H9 (cell line): ENCODE measurements at regions not wholly inside any gene's neighbourhood (a gene's known extent, or its start where the extent isn't known, plus 50 kb on each side); places are given as distances from the start of the nearest gene placed in this dataset.

Experiments used
- DNase-seq: peaks from one replicate; pipeline ENCODE4 v3.0.0-alpha.2; 2017
- H2AFZ ChIP-seq: one replicate; pipeline ENCODE4 v1.6.1; 2013; ENCODE audit warnings: mild to moderate bottlenecking, low read length, control low read depth, moderate library complexity
- H2AK5ac ChIP-seq: 2 replicates; pipeline ENCODE4 v1.6.1; 2013; ENCODE audit warnings: low read length, control low read depth, mixed read lengths; ENCODE audit not compliant: insufficient read length
- H2BK120ac ChIP-seq: one replicate; pipeline ENCODE4 v1.6.1; 2013; ENCODE audit warnings: low read depth, mild to moderate bottlenecking, low read length, control low read depth, inconsistent platforms; ENCODE audit not compliant: poor library complexity, severe bottlenecking
- H2BK12ac ChIP-seq: 2 replicates; pipeline ENCODE4 v1.6.1; 2013; ENCODE audit warnings: low read length, control low read depth, mixed read lengths, low read depth; ENCODE audit not compliant: insufficient read length
- H2BK15ac ChIP-seq: 2 replicates; pipeline ENCODE4 v1.6.1; 2013; ENCODE audit warnings: low read depth, low read length, control low read depth
- H2BK20ac ChIP-seq: one replicate; pipeline ENCODE4 v1.6.1; 2013; ENCODE audit warnings: low read depth, mild to moderate bottlenecking, low read length, control low read depth, inconsistent platforms; ENCODE audit not compliant: poor library complexity, severe bottlenecking
- H2BK5ac ChIP-seq: 2 replicates; pipeline ENCODE4 v1.6.1; 2013; ENCODE audit warnings: low read length, control low read depth, mixed read lengths; ENCODE audit not compliant: insufficient read length
- H3K14ac ChIP-seq: 2 replicates; pipeline ENCODE4 v1.6.1; 2013; ENCODE audit warnings: low read length, control low read depth; ENCODE audit not compliant: insufficient read depth
- H3K18ac ChIP-seq: 2 replicates; pipeline ENCODE4 v1.6.1; 2013; ENCODE audit warnings: low read depth, mild to moderate bottlenecking, mixed read lengths, low read length, control low read depth; ENCODE audit not compliant: insufficient read length
- H3K23ac ChIP-seq: 2 replicates; pipeline ENCODE4 v1.6.1; 2013; ENCODE audit warnings: low read length, control low read depth, mixed read lengths, low read depth; ENCODE audit not compliant: insufficient read length
- H3K23me2 ChIP-seq: 2 replicates; pipeline ENCODE4 v1.6.1; 2013; ENCODE audit warnings: low read depth, mild to moderate bottlenecking, mixed read lengths, low read length, control low read depth; ENCODE audit not compliant: insufficient read length, poor library complexity, severe bottlenecking
- H3K27ac ChIP-seq: 2 replicates; pipeline ENCODE4 v1.5.1; 2013; ENCODE audit warnings: low read length, control low read depth, mixed read lengths, low read depth; ENCODE audit not compliant: insufficient read length
- H3K27me3 ChIP-seq: 2 replicates; pipeline ENCODE4 v1.6.1; 2013; ENCODE audit warnings: low read length, control low read depth, inconsistent platforms; ENCODE audit not compliant: insufficient read depth
- H3K4ac ChIP-seq: 2 replicates; pipeline ENCODE4 v1.6.1; 2013; ENCODE audit warnings: low read depth, mild to moderate bottlenecking, control low read depth, inconsistent platforms, low read length, moderate library complexity
- H3K4me1 ChIP-seq: 2 replicates; pipeline ENCODE4 v1.6.1; 2013; ENCODE audit warnings: low read length, control low read depth, inconsistent platforms; ENCODE audit not compliant: insufficient read depth
- H3K4me2 ChIP-seq: 2 replicates; pipeline ENCODE4 v1.6.1; 2013; ENCODE audit warnings: low read length, control low read depth, mixed read lengths; ENCODE audit not compliant: insufficient read length, insufficient read depth
- H3K56ac ChIP-seq: 2 replicates; pipeline ENCODE4 v1.6.1; 2013; ENCODE audit warnings: low read depth, mild to moderate bottlenecking, mixed read lengths, low read length, control low read depth; ENCODE audit not compliant: insufficient read length
- H3K79me1 ChIP-seq: 2 replicates; pipeline ENCODE4 v1.6.1; 2013; ENCODE audit warnings: low read depth, mild to moderate bottlenecking, moderate library complexity, low read length, control low read depth, inconsistent platforms; ENCODE audit not compliant: insufficient read depth, poor library complexity, severe bottlenecking
- H3K79me2 ChIP-seq: 2 replicates; pipeline ENCODE4 v1.6.1; 2013; ENCODE audit warnings: low read length, control low read depth, inconsistent platforms; ENCODE audit not compliant: insufficient read depth
- H3K9ac ChIP-seq: 2 replicates; pipeline ENCODE4 v1.6.1; 2013; ENCODE audit warnings: low read length, control low read depth, mixed read lengths; ENCODE audit not compliant: insufficient read length; ENCODE audit errors: extremely low read depth
- H3K9me3 ChIP-seq: one replicate; pipeline ENCODE4 v1.6.1; 2013; ENCODE audit warnings: low read depth, low read length, inconsistent platforms; ENCODE audit not compliant: control insufficient read depth
- H3T11ph ChIP-seq: one replicate; pipeline ENCODE4 v1.6.1; 2013; ENCODE audit warnings: mild to moderate bottlenecking, low read length, control low read depth, inconsistent platforms
- H4K20me1 ChIP-seq: one replicate; pipeline ENCODE4 v1.6.1; 2013; ENCODE audit not compliant: control insufficient read depth, insufficient read length, insufficient read depth
- H4K5ac ChIP-seq: 2 replicates; pipeline ENCODE4 v1.6.1; 2013; ENCODE audit warnings: low read depth, mild to moderate bottlenecking, mixed read lengths, low read length, control low read depth; ENCODE audit not compliant: insufficient read length
- H4K8ac ChIP-seq: replicated peaks from 2 replicates; pipeline ENCODE4 v1.6.1; 2013; ENCODE audit warnings: low read length, control low read depth, mixed read lengths, low read depth; ENCODE audit not compliant: insufficient read length
- H4K91ac ChIP-seq: 2 replicates; pipeline ENCODE4 v1.6.1; 2013; ENCODE audit warnings: low read depth, mild to moderate bottlenecking, moderate library complexity, mixed read lengths, low read length, control low read depth; ENCODE audit not compliant: insufficient read length
- H3K27ac Mint-ChIP-seq, 3 experiments: 2 replicates in 2 of 3; 3 replicates in 1 of 3; pipeline ENCODE4 v1.8.0; 2020 to 2021; ENCODE audit warnings: mixed read lengths in 3 of 3, mild to moderate bottlenecking in 1 of 3, moderate library complexity in 1 of 3
- H3K27me3 Mint-ChIP-seq: 2 replicates; pipeline ENCODE4 v1.8.0; 2021; ENCODE audit warnings: low read depth, mild to moderate bottlenecking, moderate library complexity, mixed read lengths
- H3K36me3 Mint-ChIP-seq, 3 experiments: 2 replicates in 2 of 3; 3 replicates in 1 of 3; pipeline ENCODE4 v1.8.0; 2020 to 2021; ENCODE audit warnings: low read depth in 3 of 3, mixed read lengths in 3 of 3; ENCODE audit not compliant: insufficient read depth in 1 of 3
- H3K4me1 Mint-ChIP-seq, 2 experiments: 2 replicates each; pipeline ENCODE4 v1.8.0; 2020; ENCODE audit warnings: mixed read lengths in 2 of 2
- H3K4me3 Mint-ChIP-seq, 2 experiments: 2 replicates in 1 of 2; 3 replicates in 1 of 2; pipeline ENCODE4 v1.8.0; 2020 to 2021; ENCODE audit warnings: mild to moderate bottlenecking in 2 of 2, mixed read lengths in 2 of 2, moderate library complexity in 1 of 2
- H3K9me3 Mint-ChIP-seq, 2 experiments: 2 replicates in 1 of 2; 3 replicates in 1 of 2; pipeline ENCODE4 v1.8.0; 2020; ENCODE audit warnings: mild to moderate bottlenecking in 2 of 2, mixed read lengths in 2 of 2, moderate library complexity in 1 of 2
- WGBS: extraction: QIAGEN DNeasy Blood & Tissue Kit; methylation state at CpG from one replicate; pipeline ENCODE4 v1.1.7; 2013; ENCODE audit warnings: missing lambda C conversion rate, low lambda C conversion rate, mixed read lengths; ENCODE audit not compliant: insufficient read length; ENCODE audit errors: extremely low coverage; 5-methylcytosine and 5-hydroxymethylcytosine counted together
- TF ChIP-seq, protein P1 (sequence below): fragments of 200-600 bp; sonication (generic); conservative IDR thresholded peaks from 3 replicates; pipeline ENCODE4 v1.8.0; 2021; ENCODE audit warnings: antibody characterized with exemption, mild to moderate bottlenecking

DNA sequence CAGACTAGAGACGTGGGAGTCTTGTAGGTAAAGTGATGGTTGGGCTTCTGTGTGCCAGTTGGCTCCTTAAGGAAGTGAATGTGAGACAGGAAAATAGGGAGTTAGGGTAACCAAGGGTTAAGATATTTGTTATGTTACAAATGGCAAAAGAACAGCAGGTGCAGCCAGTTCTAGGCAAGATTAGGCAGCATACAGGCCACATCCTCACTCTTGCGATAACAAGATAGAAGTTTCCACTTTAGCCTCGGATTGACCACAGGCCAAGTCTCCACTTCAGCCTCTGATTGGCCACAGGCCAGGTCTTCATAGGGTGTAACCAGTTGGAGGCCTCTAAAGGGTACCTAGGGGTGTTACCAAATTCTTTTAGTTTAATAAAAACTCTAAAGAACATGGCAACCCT is 54.6 kb upstream of the ABCA1 start:
- no peak overlapping the region for H4K91ac ChIP-seq
- no peaks in the 10 kb centered on the region for H3K23me2 ChIP-seq
- no peak overlapping the region for H3K9ac ChIP-seq
- no peak overlapping the region for H3K56ac ChIP-seq
- H3K27me3 Mint-ChIP-seq = peaks cover 2% of the 10 kb centered on the region; the same call in 1 of the 2 replicates
- H3K79me1 ChIP-seq = no peaks in the 10 kb centered on the region
- no peak overlapping the region for H3K23ac ChIP-seq
- no peak overlapping the region for H2AK5ac ChIP-seq
- no peak overlapping the region for H2AFZ ChIP-seq
- no peak overlapping the region for H3K4me3 Mint-ChIP-seq
- no peak for DNase-seq
- no peak overlapping the region for H3K27ac Mint-ChIP-seq
- no peaks in the 10 kb centered on the region for H3K79me2 ChIP-seq
- H2BK15ac ChIP-seq = no peak overlapping the region
- no peak overlapping the region for H4K5ac ChIP-seq
- no peak overlapping the region for H3K14ac ChIP-seq
- no peaks in the 10 kb centered on the region for H3K27me3 ChIP-seq
- H3K4ac ChIP-seq = no peak overlapping the region
- H3T11ph ChIP-seq = no peak overlapping the region
- H2BK5ac ChIP-seq = no peak overlapping the region
- H3K4me2 ChIP-seq = no peak overlapping the region
- no peak overlapping the region for H2BK12ac ChIP-seq
- no peaks in the 10 kb centered on the region for H4K20me1 ChIP-seq
- peaks cover 6 to 25% of the 10 kb centered on the region in 2 experiments for H3K4me1 Mint-ChIP-seq
- no peaks in the 10 kb centered on the region for H3K4me1 ChIP-seq
- no peak overlapping the region for H4K8ac ChIP-seq
- H3K27ac ChIP-seq = no peak overlapping the region
- H2BK20ac ChIP-seq = no peak overlapping the region
- H3K36me3 Mint-ChIP-seq = 0 out of 7 replicates have a peak, but pooled peaks cover 0 to 1% (median 0%) of the 10 kb centered on the region in 3 experiments
- H3K9me3 Mint-ChIP-seq = peaks cover 4 to 6% of the 10 kb centered on the region in 2 experiments; a peak in 2 of 5 replicates
- TF ChIP-seq, protein P1, sequence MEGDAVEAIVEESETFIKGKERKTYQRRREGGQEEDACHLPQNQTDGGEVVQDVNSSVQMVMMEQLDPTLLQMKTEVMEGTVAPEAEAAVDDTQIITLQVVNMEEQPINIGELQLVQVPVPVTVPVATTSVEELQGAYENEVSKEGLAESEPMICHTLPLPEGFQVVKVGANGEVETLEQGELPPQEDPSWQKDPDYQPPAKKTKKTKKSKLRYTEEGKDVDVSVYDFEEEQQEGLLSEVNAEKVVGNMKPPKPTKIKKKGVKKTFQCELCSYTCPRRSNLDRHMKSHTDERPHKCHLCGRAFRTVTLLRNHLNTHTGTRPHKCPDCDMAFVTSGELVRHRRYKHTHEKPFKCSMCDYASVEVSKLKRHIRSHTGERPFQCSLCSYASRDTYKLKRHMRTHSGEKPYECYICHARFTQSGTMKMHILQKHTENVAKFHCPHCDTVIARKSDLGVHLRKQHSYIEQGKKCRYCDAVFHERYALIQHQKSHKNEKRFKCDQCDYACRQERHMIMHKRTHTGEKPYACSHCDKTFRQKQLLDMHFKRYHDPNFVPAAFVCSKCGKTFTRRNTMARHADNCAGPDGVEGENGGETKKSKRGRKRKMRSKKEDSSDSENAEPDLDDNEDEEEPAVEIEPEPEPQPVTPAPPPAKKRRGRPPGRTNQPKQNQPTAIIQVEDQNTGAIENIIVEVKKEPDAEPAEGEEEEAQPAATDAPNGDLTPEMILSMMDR = no peak
- no peak overlapping the region for H2BK120ac ChIP-seq
- H3K18ac ChIP-seq = no peak overlapping the region
- no CpG with 5 or more reads among the region's 3 CpGs for WGBS
- H3K9me3 ChIP-seq = no peaks in the 10 kb centered on the region
